DOHH2 (cell line): ENCODE measurements at regions not wholly inside any gene's neighbourhood (a gene's known extent, or its start where the extent isn't known, plus 50 kb on each side); places are given as distances from the start of the nearest gene placed in this dataset.

Experiments
- CTCF ChIP-seq: fragments of 200-600 bp; sonication (generic); IDR thresholded peaks from one replicate; pipeline ENCODE4 v1.5.1; 2014; ENCODE audit warnings: antibody characterized with exemption, mild to moderate bottlenecking, low read depth, low read length; ENCODE audit not compliant: poor library complexity, severe bottlenecking
- EZH2phosphoT487 ChIP-seq: fragments of 200-600 bp; sonication (generic); IDR thresholded peaks from 2 replicates; pipeline ENCODE4 v1.6.1; 2017; ENCODE audit warnings: borderline replicate concordance, mild to moderate bottlenecking, antibody characterized with exemption, low read length, moderate library complexity, mixed read lengths

GRCh38 chr10:107969936-107970335 is 805.4 kb upstream of the SORCS1 start:
- TF ChIP-seq CTCF: no peak
- no peak for TF ChIP-seq EZH2phosphoT487
